ENCODE measurements at regions not wholly inside any gene's neighbourhood (a gene's known extent, or its start where the extent isn't known, plus 50 kb on each side); places are given as distances from the start of the nearest gene placed in this dataset.

- no peak for TF ChIP-seq LEF1 (IDR thresholded peaks at IDR 0.05; ENCODE audit: borderline replicate concordance)
- no peak for TF ChIP-seq SP1 (IDR thresholded peaks at IDR 0.05)
- TF ChIP-seq FOXM1 (IDR thresholded peaks at IDR 0.05; ENCODE audit: borderline replicate concordance), result no peak
- no peak for TF ChIP-seq HDGF (IDR thresholded peaks at IDR 0.05; ENCODE audit: borderline replicate concordance)
- no peak for TF ChIP-seq FOXK2 (IDR thresholded peaks at IDR 0.05)
- no peak for TF ChIP-seq BHLHE40 (IDR thresholded peaks at IDR 0.05; ENCODE audit: borderline replicate concordance)
- TF ChIP-seq ELF4 (IDR thresholded peaks at IDR 0.05), result no peak
- no peak for TF ChIP-seq L3MBTL2 (conservative IDR thresholded peaks at IDR 0.05)
- no peak for TF ChIP-seq ARNT (IDR thresholded peaks at IDR 0.05)
- TF ChIP-seq FOXA1 (IDR thresholded peaks at IDR 0.05), result no peak
- TF ChIP-seq SUZ12 (IDR thresholded peaks at IDR 0.05), result no peak
These were observed 462.1 kb upstream of the ADAMTS9 start for GRCh38 chr3:65149877-65150276.

All from HEK293T (cell line).